Ectodermal cell (in vitro differentiated cells): ENCODE measurements at regions not wholly inside any gene's neighbourhood (a gene's known extent, or its start where the extent isn't known, plus 50 kb on each side); places are given as distances from the start of the nearest gene placed in this dataset.

Source experiments
- H3K27ac ChIP-seq: 2 replicates; pipeline ENCODE4 v1.7.0; 2013; ENCODE audit warnings: mild to moderate bottlenecking, low read depth, low read length; ENCODE audit not compliant: insufficient read depth, poor library complexity, severe bottlenecking
- H3K27me3 ChIP-seq: 2 replicates; pipeline ENCODE4 v1.7.0; 2013; ENCODE audit warnings: mild to moderate bottlenecking, low read length; ENCODE audit not compliant: insufficient read depth, control insufficient read depth, poor library complexity, severe bottlenecking
- H3K36me3 ChIP-seq: one replicate; pipeline ENCODE4 v1.7.0; 2013; ENCODE audit warnings: low read length; ENCODE audit not compliant: control insufficient read depth, insufficient read depth
- H3K4me1 ChIP-seq: one replicate; pipeline ENCODE4 v1.7.0; 2013; ENCODE audit warnings: low read length; ENCODE audit not compliant: control insufficient read depth, insufficient read depth
- H3K4me3 ChIP-seq: 2 replicates; pipeline ENCODE4 v1.7.0; 2013; ENCODE audit warnings: low read depth, low read length, control low read depth; ENCODE audit not compliant: insufficient read depth
- H3K9me3 ChIP-seq: 2 replicates; pipeline ENCODE4 v1.7.0; 2013; ENCODE audit warnings: mild to moderate bottlenecking, low read length, moderate library complexity; ENCODE audit not compliant: control insufficient read depth
- WGBS, 2 experiments: methylation state at CpG; one replicate each; pipeline ENCODE4 v1.1.7; 2013; ENCODE audit warnings: missing lambda C conversion rate in 2 of 2; 5-methylcytosine and 5-hydroxymethylcytosine counted together

DNA sequence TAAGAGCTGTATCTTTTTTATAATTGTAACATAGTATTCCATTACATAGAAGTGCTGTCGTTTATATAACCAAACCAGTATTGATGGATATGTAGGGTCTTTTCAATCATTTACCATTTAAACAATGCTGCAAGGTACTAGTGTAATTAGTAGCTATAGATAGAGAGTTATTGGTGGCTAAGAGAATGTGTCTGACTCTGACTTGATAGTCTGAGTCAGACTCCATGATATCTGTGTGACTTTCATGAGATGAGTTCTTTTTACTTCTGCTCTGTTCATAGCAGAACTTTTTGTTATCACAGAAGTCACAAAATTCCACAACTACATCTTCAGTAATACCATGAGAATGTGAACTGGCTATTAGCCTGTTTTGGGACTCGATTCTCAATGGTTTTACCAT lies 150.6 kb downstream of the FHIP1A start:
- peaks cover 3% of the 10 kb centered on the region for H3K4me1 ChIP-seq
- no peak overlapping the region for H3K4me3 ChIP-seq
- no peak overlapping the region for H3K27ac ChIP-seq
- no peaks in the 10 kb centered on the region for H3K9me3 ChIP-seq
- no peaks in the 10 kb centered on the region for H3K27me3 ChIP-seq
- WGBS, 2 experiments, result 90 to 100% methylated on average over 1 to 2 of the region's 2 CpGs
- no peaks in the 10 kb centered on the region for H3K36me3 ChIP-seq

DNA sequence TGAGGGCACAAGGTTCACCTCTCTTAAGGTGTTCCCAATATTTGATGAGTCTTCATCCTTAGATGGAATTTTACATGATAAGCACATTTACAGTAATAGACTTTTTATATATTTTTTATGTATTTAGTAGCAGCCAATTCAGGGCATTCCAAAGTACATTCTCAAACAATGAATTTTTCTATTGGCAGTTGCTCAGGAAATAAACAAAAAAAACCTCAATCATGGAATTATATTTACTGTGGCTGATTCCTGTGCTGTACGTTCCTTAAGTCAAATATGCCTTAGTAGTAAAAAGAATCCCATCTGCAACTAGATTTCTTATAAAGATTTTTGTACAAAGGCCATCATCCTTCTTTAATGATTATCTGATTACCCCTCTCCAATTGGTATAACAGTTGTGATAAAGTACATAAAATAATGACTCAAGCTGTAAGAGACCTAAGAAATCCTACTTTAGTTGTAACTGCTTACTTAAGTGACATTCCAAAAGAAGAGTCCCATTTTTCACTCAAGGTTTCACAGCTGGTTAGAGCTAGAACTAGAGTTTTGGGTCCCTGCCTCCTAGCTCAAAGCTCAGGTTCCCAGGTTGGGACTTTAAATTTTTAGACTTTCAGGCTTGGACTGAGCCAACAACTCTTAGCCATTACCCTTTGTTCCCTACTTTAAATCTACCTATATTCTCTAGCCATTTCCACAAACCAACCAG lies 152.7 kb downstream of the FHIP1A start:
- Histone ChIP-seq H3K27ac (no peak overlapping the region), H3K36me3 (no peaks in the 10 kb centered on the region), H3K9me3 (no peaks in the 10 kb centered on the region), H3K27me3 (no peaks in the 10 kb centered on the region), H3K4me3 (no peak overlapping the region), H3K4me1 (peaks cover 3% of the 10 kb centered on the region)
- WGBS, 2 experiments, result 80 to 100% methylated on average over 1 of the region's 1 CpG

DNA sequence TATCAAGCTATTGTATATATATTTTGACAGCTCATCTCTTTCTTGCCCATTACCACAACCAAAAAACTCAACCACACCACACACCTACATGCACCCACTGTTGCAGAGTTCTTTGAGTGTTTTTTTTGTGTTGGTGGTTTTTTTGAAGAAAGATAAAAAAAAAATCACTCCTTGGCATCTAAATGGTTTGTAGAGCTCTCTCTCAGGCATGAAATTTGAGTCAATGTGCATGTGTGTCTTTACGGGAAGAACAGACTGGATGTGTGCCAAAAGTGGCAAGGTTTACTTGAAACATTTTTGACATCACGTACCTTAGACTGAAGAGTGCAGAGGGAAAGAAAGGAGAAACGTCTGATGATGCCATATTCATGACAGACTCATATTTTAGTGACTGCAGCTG lies 154.2 kb downstream of the FHIP1A start:
- 93 to 98% methylated on average over 3 of the region's 3 CpGs for WGBS, 2 experiments
- H3K4me1 ChIP-seq, result peaks cover 3% of the 10 kb centered on the region
- no peak overlapping the region for H3K4me3 ChIP-seq
- H3K36me3 ChIP-seq, result no peaks in the 10 kb centered on the region
- no peaks in the 10 kb centered on the region for H3K27me3 ChIP-seq
- no peak overlapping the region for H3K27ac ChIP-seq
- H3K9me3 ChIP-seq, result no peaks in the 10 kb centered on the region

DNA sequence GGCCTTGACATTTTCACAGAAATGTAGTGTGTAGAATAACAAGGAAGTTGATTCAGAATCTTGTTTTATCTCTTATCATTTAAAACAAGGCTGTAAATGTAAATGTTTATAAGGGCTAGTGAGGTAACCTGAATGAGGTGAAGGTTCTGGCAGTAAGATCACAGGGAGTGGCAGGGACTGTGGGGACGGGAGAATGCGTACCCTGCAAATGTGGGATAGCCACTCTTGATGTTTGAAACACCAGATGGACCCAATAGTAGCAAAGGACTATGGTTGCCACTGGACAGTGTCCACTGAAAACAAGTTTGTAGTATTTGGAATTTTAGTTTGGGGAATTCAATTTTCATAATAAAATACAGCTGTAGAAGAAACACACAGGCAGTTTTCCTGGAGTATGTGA lies 155.3 kb downstream of the FHIP1A start:
- H3K4me3 ChIP-seq, result no peak overlapping the region
- WGBS, 2 experiments, result 93 to 96% methylated on average over 2 of the region's 2 CpGs
- no peaks in the 10 kb centered on the region for H3K27me3 ChIP-seq
- no peak overlapping the region for H3K27ac ChIP-seq
- peaks cover 3% of the 10 kb centered on the region for H3K4me1 ChIP-seq
- H3K9me3 ChIP-seq, result no peaks in the 10 kb centered on the region
- no peaks in the 10 kb centered on the region for H3K36me3 ChIP-seq

DNA sequence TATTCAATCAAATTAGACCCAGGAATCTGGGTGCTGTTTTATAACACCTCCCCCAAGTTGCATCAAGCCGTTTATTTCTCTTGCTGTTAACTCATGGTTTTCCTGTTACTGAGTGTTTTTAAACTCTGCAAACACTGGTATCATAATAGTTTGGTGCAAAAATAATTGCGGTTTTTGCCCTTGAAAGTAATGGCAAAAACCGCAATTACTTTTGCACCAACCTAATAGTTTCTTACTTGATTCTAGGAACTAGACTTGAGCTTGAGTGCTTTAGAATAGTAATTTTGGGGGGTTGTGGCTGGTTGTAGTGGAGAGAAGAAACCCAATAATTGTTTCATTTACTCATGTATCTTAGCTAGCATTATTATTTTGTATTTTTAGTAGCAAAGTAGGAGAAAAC lies 156.6 kb downstream of the FHIP1A start:
- no peaks in the 10 kb centered on the region for H3K9me3 ChIP-seq
- H3K4me1 ChIP-seq, result peaks cover 3% of the 10 kb centered on the region
- 84 to 97% methylated on average over 3 of the region's 3 CpGs for WGBS, 2 experiments
- H3K4me3 ChIP-seq, result no peak overlapping the region
- no peak overlapping the region for H3K27ac ChIP-seq
- H3K27me3 ChIP-seq, result no peaks in the 10 kb centered on the region
- no peaks in the 10 kb centered on the region for H3K36me3 ChIP-seq

DNA sequence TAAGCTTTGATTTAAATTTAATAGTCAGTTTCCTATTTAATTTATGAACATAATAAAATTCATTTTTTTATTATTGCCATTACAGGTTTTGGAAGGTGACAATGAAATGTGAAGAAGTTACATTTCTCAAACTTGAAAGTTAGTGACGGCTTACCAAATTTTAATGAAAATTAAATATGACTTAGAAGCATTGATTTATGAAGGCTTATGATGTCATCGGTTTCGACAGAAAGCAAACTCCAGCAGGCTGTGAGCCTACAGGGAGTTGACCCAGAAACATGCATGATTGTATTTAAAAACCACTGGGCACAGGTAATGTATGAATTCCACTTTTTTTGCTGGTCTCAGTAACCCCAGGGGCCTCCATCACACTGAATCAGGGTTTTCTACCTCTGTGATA lies 157.1 kb downstream of the FHIP1A start:
- 89 to 100% methylated on average over 3 of the region's 3 CpGs for WGBS, 2 experiments
- Histone ChIP-seq H3K4me1 (peaks cover 3% of the 10 kb centered on the region), H3K36me3 (no peaks in the 10 kb centered on the region), H3K27ac (no peak overlapping the region), H3K4me3 (no peak overlapping the region), H3K27me3 (no peaks in the 10 kb centered on the region), H3K9me3 (no peaks in the 10 kb centered on the region)

DNA sequence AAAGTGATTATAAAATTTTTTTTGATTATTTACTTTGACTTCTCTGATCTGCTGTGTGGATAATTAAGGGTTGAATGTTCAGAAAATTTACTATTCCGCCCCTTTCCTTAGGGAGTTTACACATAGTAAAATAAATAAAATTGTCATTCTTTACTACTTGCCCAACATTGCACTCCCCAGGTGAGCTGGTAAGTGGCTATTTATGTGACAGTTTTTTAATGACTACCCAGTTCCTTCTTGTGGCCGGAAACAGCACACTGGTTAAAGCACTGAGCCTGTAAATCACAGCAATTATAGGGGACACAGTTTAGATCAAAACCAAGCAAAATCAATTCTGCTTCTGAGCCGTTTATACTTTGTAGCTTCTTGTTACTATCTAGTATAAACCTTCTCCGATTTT lies 158.1 kb downstream of the FHIP1A start:
- Histone ChIP-seq H3K9me3 (no peaks in the 10 kb centered on the region), H3K4me1 (no peaks in the 10 kb centered on the region), H3K4me3 (no peak overlapping the region), H3K36me3 (no peaks in the 10 kb centered on the region), H3K27ac (no peak overlapping the region), H3K27me3 (no peaks in the 10 kb centered on the region)
- WGBS, 2 experiments, result 91 to 92% methylated on average over 3 of the region's 4 CpGs

DNA sequence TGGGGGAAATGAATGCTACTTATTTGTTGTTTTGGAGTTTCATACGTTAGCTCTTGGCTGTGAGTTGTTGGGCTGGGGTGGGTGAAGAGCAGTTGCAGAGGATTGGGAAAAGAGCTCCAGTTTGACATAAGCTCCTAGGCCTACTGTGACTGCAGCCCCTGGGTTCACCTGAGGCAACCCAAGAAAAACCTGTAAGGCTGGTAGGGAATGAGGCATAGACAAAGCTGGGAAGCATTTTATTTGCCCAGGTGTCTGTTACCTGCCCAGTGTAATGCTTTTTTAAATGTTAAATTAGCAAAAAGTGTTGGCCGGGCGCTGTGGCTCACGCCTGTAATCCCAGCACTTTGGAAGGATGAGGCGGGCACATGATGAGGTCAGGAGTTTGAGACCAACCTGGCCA lies 160.0 kb downstream of the FHIP1A start:
- no peaks in the 10 kb centered on the region for H3K36me3 ChIP-seq
- no peaks in the 10 kb centered on the region for H3K27me3 ChIP-seq
- H3K9me3 ChIP-seq, result no peaks in the 10 kb centered on the region
- no peak overlapping the region for H3K4me3 ChIP-seq
- WGBS, 2 experiments, result 91 to 92% methylated on average over 5 of the region's 5 CpGs
- H3K27ac ChIP-seq, result no peak overlapping the region
- no peaks in the 10 kb centered on the region for H3K4me1 ChIP-seq

DNA sequence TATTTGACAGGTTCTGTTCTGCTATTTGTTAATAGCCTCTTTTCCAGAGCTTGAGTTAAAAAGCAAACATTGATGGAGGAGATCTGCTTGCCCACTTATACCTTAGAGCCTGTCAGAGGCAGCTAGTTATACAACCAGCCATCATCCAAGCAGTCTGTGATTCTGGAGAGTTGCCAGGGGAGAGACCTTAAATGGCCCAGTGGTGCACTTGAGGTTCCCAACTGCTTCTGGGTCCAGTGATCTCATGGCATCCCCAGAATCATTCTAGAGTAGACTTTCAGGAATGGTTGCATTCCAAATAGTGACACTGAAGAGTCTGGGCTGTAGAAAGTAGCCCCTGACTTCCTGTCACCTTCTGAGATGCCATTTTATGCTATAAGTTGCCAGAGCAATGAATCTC lies 160.7 kb downstream of the FHIP1A start:
- Histone ChIP-seq H3K27me3 (no peaks in the 10 kb centered on the region), H3K27ac (no peak overlapping the region), H3K9me3 (no peaks in the 10 kb centered on the region), H3K36me3 (no peaks in the 10 kb centered on the region), H3K4me1 (no peaks in the 10 kb centered on the region), H3K4me3 (no peak overlapping the region)

DNA sequence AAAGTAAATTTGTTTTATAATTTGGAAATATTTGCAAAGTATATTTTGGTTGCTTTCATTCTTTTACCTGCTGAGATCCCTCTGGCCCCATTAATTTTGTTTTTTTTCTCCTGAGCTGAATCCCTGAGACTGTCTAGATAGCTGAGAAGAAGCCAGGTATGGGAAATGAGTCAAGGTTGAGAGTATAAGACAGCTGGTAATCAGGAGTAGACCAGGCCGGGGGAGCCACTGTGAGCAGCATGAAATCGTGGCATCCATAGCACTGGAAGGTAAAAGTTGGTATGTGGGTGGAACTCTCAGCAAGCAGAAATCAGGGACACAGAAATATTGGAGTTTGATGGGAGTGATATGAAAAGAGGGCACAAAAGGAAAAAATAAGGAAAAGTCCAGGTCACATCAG lies 164.5 kb downstream of the FHIP1A start:
- Histone ChIP-seq H3K27me3 (no peaks in the 10 kb centered on the region), H3K4me1 (no peaks in the 10 kb centered on the region), H3K36me3 (no peaks in the 10 kb centered on the region), H3K9me3 (no peaks in the 10 kb centered on the region), H3K4me3 (no peak overlapping the region), H3K27ac (no peak overlapping the region)
- WGBS, 2 experiments, result 96 to 97% methylated on average over 2 of the region's 2 CpGs

DNA sequence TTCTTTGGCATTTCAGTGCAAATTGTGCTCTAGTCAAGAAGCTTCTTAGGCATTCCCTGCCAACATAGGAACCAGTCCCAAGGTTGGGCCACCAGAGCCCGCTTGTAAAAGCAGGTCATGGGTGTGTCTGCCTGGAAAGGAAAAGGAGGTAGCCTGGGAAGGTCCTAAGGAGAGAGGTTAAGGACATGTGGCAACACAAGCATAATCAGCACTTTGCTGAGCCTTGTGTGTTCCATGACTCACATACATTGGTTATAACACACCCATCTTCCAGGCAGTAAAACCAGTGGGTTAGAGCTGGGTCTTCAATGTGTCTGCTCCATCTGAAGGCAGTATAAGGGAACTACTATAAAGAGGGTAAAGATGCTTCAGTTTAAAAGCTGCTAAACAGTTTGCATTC lies 165.0 kb downstream of the FHIP1A start:
- Histone ChIP-seq H3K36me3 (no peaks in the 10 kb centered on the region), H3K27ac (no peak overlapping the region), H3K4me3 (no peak overlapping the region), H3K4me1 (no peaks in the 10 kb centered on the region), H3K27me3 (no peaks in the 10 kb centered on the region), H3K9me3 (no peaks in the 10 kb centered on the region)
- WGBS, 2 experiments, result 97 to 100% methylated on average over 1 of the region's 1 CpG
